ENCODE measurements at regions not wholly inside any gene's neighbourhood (a gene's known extent, or its start where the extent isn't known, plus 50 kb on each side); places are given as distances from the start of the nearest gene placed in this dataset.

DNA sequence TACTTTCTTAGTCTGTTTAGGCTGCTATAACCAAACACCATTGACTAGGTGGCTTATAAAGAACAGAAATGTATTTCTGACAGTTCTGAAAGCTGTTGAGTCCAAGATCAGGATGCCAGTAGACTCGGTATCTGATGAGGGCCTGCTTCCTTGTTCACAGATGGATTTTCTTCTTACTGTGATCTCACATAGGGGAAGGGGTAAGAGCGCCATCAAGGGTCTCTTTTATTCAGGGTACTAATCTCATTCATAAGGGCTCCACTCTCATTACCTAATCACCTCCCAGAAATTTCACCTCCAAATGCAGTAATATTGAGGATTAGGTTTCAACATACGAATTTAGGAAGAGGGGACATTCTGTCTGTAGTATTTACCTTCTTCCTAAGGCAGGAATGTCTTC, 384.0 kb upstream of the DMAC1 start:
- H3K9me3 ChIP-seq, result no peaks in the 10 kb centered on the region
- H3K4me1 ChIP-seq, result no peaks in the 10 kb centered on the region
- H3K4me3 ChIP-seq, result no peak overlapping the region
- TF ChIP-seq, protein P1, sequence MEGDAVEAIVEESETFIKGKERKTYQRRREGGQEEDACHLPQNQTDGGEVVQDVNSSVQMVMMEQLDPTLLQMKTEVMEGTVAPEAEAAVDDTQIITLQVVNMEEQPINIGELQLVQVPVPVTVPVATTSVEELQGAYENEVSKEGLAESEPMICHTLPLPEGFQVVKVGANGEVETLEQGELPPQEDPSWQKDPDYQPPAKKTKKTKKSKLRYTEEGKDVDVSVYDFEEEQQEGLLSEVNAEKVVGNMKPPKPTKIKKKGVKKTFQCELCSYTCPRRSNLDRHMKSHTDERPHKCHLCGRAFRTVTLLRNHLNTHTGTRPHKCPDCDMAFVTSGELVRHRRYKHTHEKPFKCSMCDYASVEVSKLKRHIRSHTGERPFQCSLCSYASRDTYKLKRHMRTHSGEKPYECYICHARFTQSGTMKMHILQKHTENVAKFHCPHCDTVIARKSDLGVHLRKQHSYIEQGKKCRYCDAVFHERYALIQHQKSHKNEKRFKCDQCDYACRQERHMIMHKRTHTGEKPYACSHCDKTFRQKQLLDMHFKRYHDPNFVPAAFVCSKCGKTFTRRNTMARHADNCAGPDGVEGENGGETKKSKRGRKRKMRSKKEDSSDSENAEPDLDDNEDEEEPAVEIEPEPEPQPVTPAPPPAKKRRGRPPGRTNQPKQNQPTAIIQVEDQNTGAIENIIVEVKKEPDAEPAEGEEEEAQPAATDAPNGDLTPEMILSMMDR (IDR thresholded peaks at IDR 0.05), result no peak
- WGBS, 2 donors, result 81 to 84% methylated on average over 3 of the region's 3 CpGs
- H3K27me3 ChIP-seq, result no peaks in the 10 kb centered on the region
- ATAC-seq (no peak), DNase-seq (no peak), FAIRE-seq (no peak)
- H3K36me3 ChIP-seq, result no peaks in the 10 kb centered on the region
- intact Hi-C loops (cut with DNase I), result no loop called here
- H3K27ac ChIP-seq, result no peak overlapping the region

DNA sequence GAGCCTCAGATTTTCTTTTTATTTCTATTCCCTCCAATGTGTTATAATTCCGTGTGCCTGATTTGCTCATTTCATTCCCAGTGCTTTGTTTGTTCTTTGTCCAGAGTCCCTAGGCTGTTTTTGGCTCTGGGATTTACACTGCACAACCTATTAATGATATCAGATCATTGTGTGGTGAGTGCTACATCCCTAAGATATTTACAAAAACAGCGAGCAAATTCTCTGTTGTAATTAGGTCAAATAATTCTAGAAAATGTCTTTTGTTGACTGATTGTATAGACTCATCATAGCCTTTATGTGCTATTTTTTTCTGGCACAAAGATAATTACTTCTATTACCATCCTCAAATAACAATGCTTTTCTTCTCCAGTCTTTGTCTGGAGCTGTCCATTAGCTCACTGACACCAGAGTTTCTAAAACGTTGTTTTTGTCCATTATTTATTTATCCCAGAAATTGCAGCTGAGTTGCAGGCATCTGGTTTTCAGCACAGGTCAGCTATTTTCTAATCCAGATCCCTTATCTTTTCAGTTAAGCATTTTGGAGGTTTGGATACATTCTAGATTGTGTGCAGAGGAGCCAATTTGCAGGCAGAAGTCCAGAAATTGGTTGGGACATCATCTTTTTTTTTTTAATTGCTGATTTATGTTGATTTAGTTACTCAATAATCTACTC, 379.9 kb upstream of the DMAC1 start:
- FAIRE-seq, result no peak
- TF ChIP-seq, protein P1 (IDR thresholded peaks at IDR 0.05), result no peak

DNA sequence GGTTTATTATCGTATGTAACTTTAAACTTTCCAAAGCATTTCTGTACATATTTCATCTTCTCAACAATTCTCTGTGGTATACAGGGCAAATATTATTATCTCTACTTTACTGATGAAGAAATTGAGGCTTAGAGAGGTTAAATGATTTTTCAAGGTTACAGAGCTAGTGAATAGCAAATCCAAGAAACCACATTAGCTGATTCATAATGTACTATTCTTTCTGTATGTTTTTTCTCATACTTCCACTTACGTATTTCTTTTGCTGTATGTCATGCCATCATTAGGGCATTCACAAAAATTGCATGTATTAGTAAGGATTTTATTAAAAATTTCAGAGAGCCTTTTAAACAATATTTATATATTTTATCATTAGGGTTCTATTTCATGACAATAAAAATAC, 372.4 kb upstream of the DMAC1 start:
- TF ChIP-seq, protein P1 (IDR thresholded peaks at IDR 0.05), result no peak
- Histone ChIP-seq H3K9me3 (no peaks in the 10 kb centered on the region), H3K4me3 (no peak overlapping the region), H3K27me3 (no peaks in the 10 kb centered on the region), H3K27ac (no peak overlapping the region), H3K4me1 (no peaks in the 10 kb centered on the region), H3K36me3 (no peaks in the 10 kb centered on the region)
- intact Hi-C loops (cut with DNase I), result no loop called here
- WGBS, 2 donors, result 59 to 63% methylated on average over 2 of the region's 2 CpGs
- ATAC-seq (no peak), DNase-seq (no peak), FAIRE-seq (no peak)

More for the DNA sequence above, 379.9 kb upstream of the DMAC1 start:
- no peak for ATAC-seq
- Histone ChIP-seq H3K4me1 (no peaks in the 10 kb centered on the region), H3K36me3 (no peaks in the 10 kb centered on the region), H3K9me3 (no peaks in the 10 kb centered on the region), H3K27ac (no peak overlapping the region), H3K27me3 (no peaks in the 10 kb centered on the region), H3K4me3 (no peak overlapping the region)
- 30 to 39% methylated on average over 3 of the region's 3 CpGs for WGBS, 2 donors
- intact Hi-C loops (cut with DNase I), result no loop called here
- DNase-seq, result no peak

DNA sequence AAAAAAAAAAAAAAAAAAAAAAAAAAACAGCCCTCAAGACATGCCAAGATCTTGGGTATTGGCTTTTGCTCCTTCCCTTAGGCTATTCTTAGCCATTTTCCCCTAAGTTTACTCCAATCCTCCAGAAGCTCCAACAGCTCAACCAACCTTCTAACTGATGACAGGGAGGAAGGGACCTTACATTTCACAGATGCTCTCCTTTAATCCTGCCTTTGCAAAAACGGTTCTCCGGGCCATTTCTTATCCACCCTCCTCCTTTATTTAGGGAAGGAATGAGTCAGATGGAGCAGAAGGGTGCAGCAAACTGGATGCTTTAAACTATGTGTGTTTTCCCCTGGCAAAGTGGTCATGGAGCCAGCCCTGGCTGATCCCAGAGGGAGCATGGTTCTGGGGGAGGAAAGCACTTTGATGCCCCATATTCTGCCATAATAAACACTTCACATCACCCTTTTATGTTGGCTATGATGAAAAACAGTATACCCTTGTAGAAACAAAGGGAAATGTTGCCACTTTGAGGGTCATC, 369.4 kb upstream of the DMAC1 start:
- Histone ChIP-seq H3K27ac (no peak overlapping the region), H3K36me3 (no peaks in the 10 kb centered on the region), H3K9me3 (no peaks in the 10 kb centered on the region), H3K4me3 (no peak overlapping the region), H3K27me3 (no peaks in the 10 kb centered on the region), H3K4me1 (no peaks in the 10 kb centered on the region)
- 53 to 59% methylated on average over 2 of the region's 2 CpGs for WGBS, 2 donors
- intact Hi-C loops (cut with DNase I), result no loop called here
- ATAC-seq (no peak), FAIRE-seq (no peak), DNase-seq (no peak)
- TF ChIP-seq, protein P1 (IDR thresholded peaks at IDR 0.05), result no peak

DNA sequence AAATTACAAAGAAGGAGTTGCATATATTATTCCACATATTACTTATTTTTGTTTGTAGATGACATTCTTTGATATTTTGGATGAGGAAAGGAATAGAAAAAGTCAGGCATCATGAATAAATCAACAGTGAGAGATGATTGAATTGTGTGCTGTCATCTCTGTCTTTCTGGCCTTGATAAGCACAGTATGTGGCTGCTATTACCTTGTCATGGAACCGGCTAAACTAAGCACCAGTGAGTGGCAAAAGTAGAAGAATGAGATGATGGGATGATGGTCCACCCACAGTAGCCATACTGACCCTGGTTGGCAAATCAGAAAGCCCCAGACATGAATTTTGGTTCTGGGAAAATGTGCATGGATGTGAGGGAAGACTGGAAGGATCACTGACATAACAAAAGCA, 361.2 kb upstream of the DMAC1 start:
- TF ChIP-seq, protein P1 (IDR thresholded peaks at IDR 0.05), result no peak
- FAIRE-seq (no peak), ATAC-seq (no peak), DNase-seq (no peak)
- Histone ChIP-seq H3K4me1 (no peaks in the 10 kb centered on the region), H3K36me3 (no peaks in the 10 kb centered on the region), H3K27me3 (no peaks in the 10 kb centered on the region), H3K4me3 (no peak overlapping the region), H3K9me3 (no peaks in the 10 kb centered on the region), H3K27ac (no peak overlapping the region)
- WGBS, 2 donors, result 51 to 62% methylated on average over 1 of the region's 1 CpG
- intact Hi-C loops (cut with DNase I), result no loop called here

All from pancreas (tissue), 10 donors.